ENCODE measurements at regions not wholly inside any gene's neighbourhood (a gene's known extent, or its start where the extent isn't known, plus 50 kb on each side); places are given as distances from the start of the nearest gene placed in this dataset.

DNA sequence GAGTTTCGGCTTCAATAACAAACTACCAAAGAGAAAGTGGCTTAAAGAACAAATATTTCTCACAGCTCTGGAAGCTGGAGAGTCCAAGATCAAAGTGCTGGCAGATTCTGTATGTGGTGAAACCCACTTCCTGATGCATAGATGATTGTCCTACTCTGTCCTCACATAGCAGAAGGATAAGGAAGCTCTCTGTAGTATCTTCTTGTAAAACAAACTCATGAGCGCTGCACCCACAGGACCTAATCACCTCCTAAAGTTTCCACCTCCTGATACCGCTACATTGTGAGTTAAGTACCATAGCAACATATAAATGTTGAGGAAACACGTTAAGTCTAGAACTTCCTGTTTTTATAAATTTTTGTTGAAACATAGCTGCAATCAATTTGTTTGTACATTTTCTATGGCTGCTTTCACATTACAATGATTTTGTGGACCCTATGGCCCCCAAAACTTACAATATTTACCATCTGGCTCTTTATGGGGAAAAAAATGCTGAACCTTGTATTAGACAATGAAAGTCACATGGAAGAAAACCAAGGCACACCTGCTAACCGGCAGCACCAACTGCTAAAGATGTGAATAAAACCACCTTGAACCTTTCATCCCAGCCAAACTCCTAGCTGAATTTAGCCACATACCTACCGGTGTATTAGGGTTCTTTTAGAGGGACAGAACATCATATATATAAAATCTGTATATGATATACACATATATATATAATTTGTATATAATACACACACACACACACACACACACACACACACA is 1423.4 kb downstream of the NCAM2 start:
- TF ChIP-seq, protein P1, sequence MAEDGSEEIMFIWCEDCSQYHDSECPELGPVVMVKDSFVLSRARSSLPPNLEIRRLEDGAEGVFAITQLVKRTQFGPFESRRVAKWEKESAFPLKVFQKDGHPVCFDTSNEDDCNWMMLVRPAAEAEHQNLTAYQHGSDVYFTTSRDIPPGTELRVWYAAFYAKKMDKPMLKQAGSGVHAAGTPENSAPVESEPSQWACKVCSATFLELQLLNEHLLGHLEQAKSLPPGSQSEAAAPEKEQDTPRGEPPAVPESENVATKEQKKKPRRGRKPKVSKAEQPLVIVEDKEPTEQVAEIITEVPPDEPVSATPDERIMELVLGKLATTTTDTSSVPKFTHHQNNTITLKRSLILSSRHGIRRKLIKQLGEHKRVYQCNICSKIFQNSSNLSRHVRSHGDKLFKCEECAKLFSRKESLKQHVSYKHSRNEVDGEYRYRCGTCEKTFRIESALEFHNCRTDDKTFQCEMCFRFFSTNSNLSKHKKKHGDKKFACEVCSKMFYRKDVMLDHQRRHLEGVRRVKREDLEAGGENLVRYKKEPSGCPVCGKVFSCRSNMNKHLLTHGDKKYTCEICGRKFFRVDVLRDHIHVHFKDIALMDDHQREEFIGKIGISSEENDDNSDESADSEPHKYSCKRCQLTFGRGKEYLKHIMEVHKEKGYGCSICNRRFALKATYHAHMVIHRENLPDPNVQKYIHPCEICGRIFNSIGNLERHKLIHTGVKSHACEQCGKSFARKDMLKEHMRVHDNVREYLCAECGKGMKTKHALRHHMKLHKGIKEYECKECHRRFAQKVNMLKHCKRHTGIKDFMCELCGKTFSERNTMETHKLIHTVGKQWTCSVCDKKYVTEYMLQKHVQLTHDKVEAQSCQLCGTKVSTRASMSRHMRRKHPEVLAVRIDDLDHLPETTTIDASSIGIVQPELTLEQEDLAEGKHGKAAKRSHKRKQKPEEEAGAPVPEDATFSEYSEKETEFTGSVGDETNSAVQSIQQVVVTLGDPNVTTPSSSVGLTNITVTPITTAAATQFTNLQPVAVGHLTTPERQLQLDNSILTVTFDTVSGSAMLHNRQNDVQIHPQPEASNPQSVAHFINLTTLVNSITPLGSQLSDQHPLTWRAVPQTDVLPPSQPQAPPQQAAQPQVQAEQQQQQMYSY (CRISPR knock-in tag; IDR thresholded peaks at IDR 0.05): no peak
- TF ChIP-seq, protein P2, sequence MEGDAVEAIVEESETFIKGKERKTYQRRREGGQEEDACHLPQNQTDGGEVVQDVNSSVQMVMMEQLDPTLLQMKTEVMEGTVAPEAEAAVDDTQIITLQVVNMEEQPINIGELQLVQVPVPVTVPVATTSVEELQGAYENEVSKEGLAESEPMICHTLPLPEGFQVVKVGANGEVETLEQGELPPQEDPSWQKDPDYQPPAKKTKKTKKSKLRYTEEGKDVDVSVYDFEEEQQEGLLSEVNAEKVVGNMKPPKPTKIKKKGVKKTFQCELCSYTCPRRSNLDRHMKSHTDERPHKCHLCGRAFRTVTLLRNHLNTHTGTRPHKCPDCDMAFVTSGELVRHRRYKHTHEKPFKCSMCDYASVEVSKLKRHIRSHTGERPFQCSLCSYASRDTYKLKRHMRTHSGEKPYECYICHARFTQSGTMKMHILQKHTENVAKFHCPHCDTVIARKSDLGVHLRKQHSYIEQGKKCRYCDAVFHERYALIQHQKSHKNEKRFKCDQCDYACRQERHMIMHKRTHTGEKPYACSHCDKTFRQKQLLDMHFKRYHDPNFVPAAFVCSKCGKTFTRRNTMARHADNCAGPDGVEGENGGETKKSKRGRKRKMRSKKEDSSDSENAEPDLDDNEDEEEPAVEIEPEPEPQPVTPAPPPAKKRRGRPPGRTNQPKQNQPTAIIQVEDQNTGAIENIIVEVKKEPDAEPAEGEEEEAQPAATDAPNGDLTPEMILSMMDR (IDR thresholded peaks at IDR 0.05): no peak
- TF ChIP-seq, protein P3, sequence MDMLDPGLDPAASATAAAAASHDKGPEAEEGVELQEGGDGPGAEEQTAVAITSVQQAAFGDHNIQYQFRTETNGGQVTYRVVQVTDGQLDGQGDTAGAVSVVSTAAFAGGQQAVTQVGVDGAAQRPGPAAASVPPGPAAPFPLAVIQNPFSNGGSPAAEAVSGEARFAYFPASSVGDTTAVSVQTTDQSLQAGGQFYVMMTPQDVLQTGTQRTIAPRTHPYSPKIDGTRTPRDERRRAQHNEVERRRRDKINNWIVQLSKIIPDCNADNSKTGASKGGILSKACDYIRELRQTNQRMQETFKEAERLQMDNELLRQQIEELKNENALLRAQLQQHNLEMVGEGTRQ (CRISPR knock-in tag; IDR thresholded peaks at IDR 0.05): no peak
- TF ChIP-seq ZNF121 (CRISPR knock-in tag; IDR thresholded peaks at IDR 0.05): no peak
- TF ChIP-seq, protein P4, sequence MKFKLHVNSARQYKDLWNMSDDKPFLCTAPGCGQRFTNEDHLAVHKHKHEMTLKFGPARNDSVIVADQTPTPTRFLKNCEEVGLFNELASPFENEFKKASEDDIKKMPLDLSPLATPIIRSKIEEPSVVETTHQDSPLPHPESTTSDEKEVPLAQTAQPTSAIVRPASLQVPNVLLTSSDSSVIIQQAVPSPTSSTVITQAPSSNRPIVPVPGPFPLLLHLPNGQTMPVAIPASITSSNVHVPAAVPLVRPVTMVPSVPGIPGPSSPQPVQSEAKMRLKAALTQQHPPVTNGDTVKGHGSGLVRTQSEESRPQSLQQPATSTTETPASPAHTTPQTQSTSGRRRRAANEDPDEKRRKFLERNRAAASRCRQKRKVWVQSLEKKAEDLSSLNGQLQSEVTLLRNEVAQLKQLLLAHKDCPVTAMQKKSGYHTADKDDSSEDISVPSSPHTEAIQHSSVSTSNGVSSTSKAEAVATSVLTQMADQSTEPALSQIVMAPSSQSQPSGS (CRISPR knock-in tag; IDR thresholded peaks at IDR 0.05; ENCODE audit: borderline replicate concordance, low read depth): no peak
- no peak for TF ChIP-seq SP1 (CRISPR knock-in tag; conservative IDR thresholded peaks at IDR 0.05)
- TF ChIP-seq, protein P5, sequence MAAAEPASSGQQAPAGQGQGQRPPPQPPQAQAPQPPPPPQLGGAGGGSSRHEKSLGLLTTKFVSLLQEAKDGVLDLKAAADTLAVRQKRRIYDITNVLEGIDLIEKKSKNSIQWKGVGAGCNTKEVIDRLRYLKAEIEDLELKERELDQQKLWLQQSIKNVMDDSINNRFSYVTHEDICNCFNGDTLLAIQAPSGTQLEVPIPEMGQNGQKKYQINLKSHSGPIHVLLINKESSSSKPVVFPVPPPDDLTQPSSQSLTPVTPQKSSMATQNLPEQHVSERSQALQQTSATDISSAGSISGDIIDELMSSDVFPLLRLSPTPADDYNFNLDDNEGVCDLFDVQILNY (CRISPR knock-in tag; IDR thresholded peaks at IDR 0.05): no peak
- no peak for TF ChIP-seq NFATC4 (CRISPR knock-in tag; IDR thresholded peaks at IDR 0.05)
- TF ChIP-seq, protein P6, sequence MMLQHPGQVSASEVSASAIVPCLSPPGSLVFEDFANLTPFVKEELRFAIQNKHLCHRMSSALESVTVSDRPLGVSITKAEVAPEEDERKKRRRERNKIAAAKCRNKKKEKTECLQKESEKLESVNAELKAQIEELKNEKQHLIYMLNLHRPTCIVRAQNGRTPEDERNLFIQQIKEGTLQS (CRISPR knock-in tag; conservative IDR thresholded peaks at IDR 0.05): no peak
- no peak for TF ChIP-seq ZNF263 (CRISPR knock-in tag; IDR thresholded peaks at IDR 0.05; ENCODE audit: low read depth)
- no peak for TF ChIP-seq CBFB (CRISPR knock-in tag; IDR thresholded peaks at IDR 0.05; ENCODE audit: low read depth)
- no peak for TF ChIP-seq GABPB1 (CRISPR knock-in tag; IDR thresholded peaks at IDR 0.05)
- no peak for TF ChIP-seq ZNF317 (CRISPR knock-in tag; IDR thresholded peaks at IDR 0.05; ENCODE audit: borderline replicate concordance, low read depth)
- no peak for TF ChIP-seq FOXK1 (CRISPR knock-in tag; IDR thresholded peaks at IDR 0.05)

Measured in WTC11 (cell line).